ENCODE measurements at regions not wholly inside any gene's neighbourhood (a gene's known extent, or its start where the extent isn't known, plus 50 kb on each side); places are given as distances from the start of the nearest gene placed in this dataset.

GRCh38 chr3:150068440-150069153, 97.9 kb upstream of the PFN2 start:
- Mint-ChIP-seq H3K4me3 (ENCODE audit: unreplicated experiment) (no peak overlapping the region), H3K4me1 (ENCODE audit: low read depth) (peaks cover 26% of the 10 kb centered on the region)

GRCh38 chr3:150067561-150067960, 96.9 kb upstream of the PFN2 start:
- H3K36me3 Mint-ChIP-seq (ENCODE audit: low read depth): no peaks in the 10 kb centered on the region
- TF ChIP-seq, protein P1, sequence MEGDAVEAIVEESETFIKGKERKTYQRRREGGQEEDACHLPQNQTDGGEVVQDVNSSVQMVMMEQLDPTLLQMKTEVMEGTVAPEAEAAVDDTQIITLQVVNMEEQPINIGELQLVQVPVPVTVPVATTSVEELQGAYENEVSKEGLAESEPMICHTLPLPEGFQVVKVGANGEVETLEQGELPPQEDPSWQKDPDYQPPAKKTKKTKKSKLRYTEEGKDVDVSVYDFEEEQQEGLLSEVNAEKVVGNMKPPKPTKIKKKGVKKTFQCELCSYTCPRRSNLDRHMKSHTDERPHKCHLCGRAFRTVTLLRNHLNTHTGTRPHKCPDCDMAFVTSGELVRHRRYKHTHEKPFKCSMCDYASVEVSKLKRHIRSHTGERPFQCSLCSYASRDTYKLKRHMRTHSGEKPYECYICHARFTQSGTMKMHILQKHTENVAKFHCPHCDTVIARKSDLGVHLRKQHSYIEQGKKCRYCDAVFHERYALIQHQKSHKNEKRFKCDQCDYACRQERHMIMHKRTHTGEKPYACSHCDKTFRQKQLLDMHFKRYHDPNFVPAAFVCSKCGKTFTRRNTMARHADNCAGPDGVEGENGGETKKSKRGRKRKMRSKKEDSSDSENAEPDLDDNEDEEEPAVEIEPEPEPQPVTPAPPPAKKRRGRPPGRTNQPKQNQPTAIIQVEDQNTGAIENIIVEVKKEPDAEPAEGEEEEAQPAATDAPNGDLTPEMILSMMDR (IDR thresholded peaks at IDR 0.05): no peak
- peaks cover 26% of the 10 kb centered on the region for H3K4me1 Mint-ChIP-seq (ENCODE audit: low read depth)
- no peak overlapping the region for H3K27ac Mint-ChIP-seq (ENCODE audit: unreplicated experiment)
- DNase-seq (ENCODE audit: low spot score): no peak
- H3K27me3 Mint-ChIP-seq (ENCODE audit: low read depth): no peaks in the 10 kb centered on the region
- no peaks in the 10 kb centered on the region for H3K9me3 Mint-ChIP-seq (ENCODE audit: low read depth)
- H3K4me3 Mint-ChIP-seq (ENCODE audit: unreplicated experiment): no peak overlapping the region

More at GRCh38 chr3:150068440-150069153, 97.9 kb upstream of the PFN2 start:
- Mint-ChIP-seq H3K27ac (ENCODE audit: unreplicated experiment) (no peak overlapping the region), H3K27me3 (ENCODE audit: low read depth) (no peaks in the 10 kb centered on the region), H3K36me3 (ENCODE audit: low read depth) (no peaks in the 10 kb centered on the region), H3K9me3 (ENCODE audit: low read depth) (no peaks in the 10 kb centered on the region)
- no peak for DNase-seq (ENCODE audit: low spot score)
- TF ChIP-seq, protein P1 (IDR thresholded peaks at IDR 0.05): no peak

- Mint-ChIP-seq H3K27ac (ENCODE audit: unreplicated experiment) (no peak overlapping the region), H3K36me3 (ENCODE audit: low read depth) (no peaks in the 10 kb centered on the region), H3K4me1 (ENCODE audit: low read depth) (peaks cover 33% of the 10 kb centered on the region), H3K4me3 (ENCODE audit: unreplicated experiment) (no peak overlapping the region), H3K27me3 (ENCODE audit: low read depth) (no peaks in the 10 kb centered on the region), H3K9me3 (ENCODE audit: low read depth) (no peaks in the 10 kb centered on the region)
- TF ChIP-seq, protein P1 (IDR thresholded peaks at IDR 0.05): no peak
- no peak for DNase-seq (ENCODE audit: low spot score)
These were observed 94.3 kb upstream of the PFN2 start for GRCh38 chr3:150064971-150065370.

DNA sequence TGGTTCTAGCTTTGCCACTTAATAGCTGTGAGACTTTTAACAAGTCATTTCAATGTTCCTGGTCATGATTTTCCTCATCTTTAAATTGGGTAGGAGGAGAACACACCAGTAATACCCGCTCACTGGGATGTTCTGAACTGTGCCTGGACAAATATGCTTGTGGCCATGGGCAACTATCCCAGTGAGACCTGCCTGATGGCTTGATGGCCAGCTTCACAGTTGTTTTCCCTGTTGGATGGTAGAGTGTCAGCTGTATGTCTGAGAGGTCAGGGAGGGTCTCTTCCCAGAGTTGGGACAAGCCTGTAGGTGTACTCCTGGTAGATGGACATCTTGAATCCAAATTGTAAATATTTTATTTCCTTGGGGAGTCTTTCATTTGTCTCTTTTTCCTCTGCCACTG, 92.5 kb upstream of the PFN2 start:
- TF ChIP-seq, protein P1 (IDR thresholded peaks at IDR 0.05): no peak
- Mint-ChIP-seq H3K27ac (ENCODE audit: unreplicated experiment) (peak overlapping the region; percentile 98), H3K27me3 (ENCODE audit: low read depth) (no peaks in the 10 kb centered on the region), H3K4me3 (ENCODE audit: unreplicated experiment) (no peak overlapping the region), H3K9me3 (ENCODE audit: low read depth) (no peaks in the 10 kb centered on the region), H3K36me3 (ENCODE audit: low read depth) (no peaks in the 10 kb centered on the region), H3K4me1 (ENCODE audit: low read depth) (peaks cover 33% of the 10 kb centered on the region)
- DNase-seq (ENCODE audit: low spot score): no peak

DNA sequence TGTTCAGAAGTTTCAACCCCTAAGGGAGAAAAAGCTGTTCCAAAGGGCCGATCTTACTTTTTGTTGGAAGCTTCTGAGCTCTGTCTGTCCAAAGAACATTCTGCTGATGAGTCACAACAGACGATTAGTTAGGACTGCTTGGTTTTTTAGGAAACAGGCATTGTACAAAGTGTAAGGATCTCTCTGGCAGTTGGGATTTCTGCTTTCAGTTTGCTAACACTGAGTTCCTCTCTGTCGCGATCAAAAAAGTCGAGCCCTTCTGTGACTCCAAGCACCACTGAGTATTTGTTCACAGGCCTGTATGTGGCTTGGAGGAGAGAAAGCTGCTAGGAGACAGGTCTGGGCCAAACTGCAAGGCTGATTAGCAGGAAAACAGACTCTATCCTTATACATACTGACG, 91.8 kb upstream of the PFN2 start:
- Mint-ChIP-seq H3K4me3 (ENCODE audit: unreplicated experiment) (peak overlapping the region; percentile 67), H3K4me1 (ENCODE audit: low read depth) (peaks cover 33% of the 10 kb centered on the region), H3K27ac (ENCODE audit: unreplicated experiment) (peak overlapping the region; percentile 98), H3K27me3 (ENCODE audit: low read depth) (no peaks in the 10 kb centered on the region), H3K36me3 (ENCODE audit: low read depth) (no peaks in the 10 kb centered on the region), H3K9me3 (ENCODE audit: low read depth) (no peaks in the 10 kb centered on the region)
- TF ChIP-seq, protein P1 (IDR thresholded peaks at IDR 0.05): no peak
- no peak for DNase-seq (ENCODE audit: low spot score)

Data from chondrocyte (in vitro differentiated cells).